DND-41 (cell line): ENCODE measurements at regions not wholly inside any gene's neighbourhood (a gene's known extent, or its start where the extent isn't known, plus 50 kb on each side); places are given as distances from the start of the nearest gene placed in this dataset.

Source experiments
- CTCF ChIP-seq: IDR thresholded peaks from 2 replicates; pipeline ENCODE4 v1.5.1; 2012; ENCODE audit warnings: borderline replicate concordance, low read length, moderate library complexity, mild to moderate bottlenecking; ENCODE audit not compliant: poor library complexity, severe bottlenecking; ENCODE audit errors: extremely low read depth
- EZH2 ChIP-seq: IDR thresholded peaks from 3 replicates; pipeline ENCODE4 v1.6.1; 2012; ENCODE audit warnings: borderline replicate concordance, low read depth, mild to moderate bottlenecking, moderate library complexity, low read length, inconsistent platforms; ENCODE audit not compliant: severe bottlenecking

GRCh38 chr12:67758119-67758518 lies 109.6 kb downstream of the DYRK2 start:
- TF ChIP-seq CTCF: no peak
- TF ChIP-seq EZH2: no peak
